Natural killer cell (primary cell): ENCODE measurements at regions not wholly inside any gene's neighbourhood (a gene's known extent, or its start where the extent isn't known, plus 50 kb on each side); places are given as distances from the start of the nearest gene placed in this dataset.

Experiments
- ATAC-seq, 3 donors: fragments of 150-1000 bp in 2 of 3; fragments of 200-7000 bp in 1 of 3; cut with Tn5 transposase; 1 replicate in 1 of 3; 2 replicates in 2 of 3; pipeline ENCODE4 v1.10.0; 2021; ENCODE audit warnings: mild to moderate bottlenecking in 2 of 3, moderate library complexity in 2 of 3
- DNase-seq, 2 donors: peaks; one replicate each; pipeline versions ENCODE4 v3.0.0 to v3.0.0-alpha.2; 2013 to 2021; ENCODE audit warnings: mixed read lengths in 1 of 2
- H3K27ac ChIP-seq: one replicate; pipeline ENCODE4 v1.5.1; 2013; ENCODE audit warnings: mild to moderate bottlenecking, low read length
- H3K27me3 ChIP-seq: one replicate; pipeline ENCODE4 v1.6.1; 2013; ENCODE audit warnings: low read length; ENCODE audit not compliant: control insufficient read depth, insufficient read depth
- H3K36me3 ChIP-seq: one replicate; pipeline ENCODE4 v1.6.1; 2013; ENCODE audit warnings: low read length; ENCODE audit not compliant: control insufficient read depth, insufficient read depth
- H3K4me1 ChIP-seq: one replicate; pipeline ENCODE4 v1.6.1; 2013; ENCODE audit warnings: low read length; ENCODE audit not compliant: control insufficient read depth, insufficient read depth
- H3K4me3 ChIP-seq: one replicate; pipeline ENCODE4 v1.5.1; 2013; ENCODE audit warnings: low read length
- H3K9me3 ChIP-seq: one replicate; pipeline ENCODE4 v1.6.1; 2013; ENCODE audit warnings: low read length; ENCODE audit not compliant: control insufficient read depth, insufficient read depth
- H3K27ac Mint-ChIP-seq, 2 donors: one replicate each; pipeline ENCODE4 v1.8.0; 2022; ENCODE audit warnings: mild to moderate bottlenecking in 2 of 2, mixed read lengths in 2 of 2, moderate library complexity in 1 of 2
- H3K27me3 Mint-ChIP-seq, 2 donors: one replicate each; pipeline ENCODE4 v1.8.0; 2022; ENCODE audit warnings: low read depth in 2 of 2, mixed read lengths in 2 of 2
- H3K36me3 Mint-ChIP-seq: one replicate; pipeline ENCODE4 v1.8.0; 2022; ENCODE audit warnings: mixed read lengths
- H3K4me1 Mint-ChIP-seq, 2 donors: one replicate each; pipeline ENCODE4 v1.8.0; 2022; ENCODE audit warnings: mixed read lengths in 2 of 2
- H3K4me3 Mint-ChIP-seq: one replicate; pipeline ENCODE4 v1.8.0; 2022; ENCODE audit warnings: mild to moderate bottlenecking, moderate library complexity, mixed read lengths
- H3K9me3 Mint-ChIP-seq, 2 donors: one replicate each; pipeline ENCODE4 v1.8.0; 2022; ENCODE audit warnings: mixed read lengths in 2 of 2
- WGBS: methylation state at CpG from one replicate; pipeline ENCODE4 v1.1.7; 2013; ENCODE audit warnings: missing lambda C conversion rate; ENCODE audit not compliant: insufficient coverage; 5-methylcytosine and 5-hydroxymethylcytosine counted together
- intact Hi-C: fragments of 100-400 bp; cut with micrococcal nuclease; formaldehyde crosslinking; loops from one replicate; pipeline ENCODE4 v1.14.2; 2022
- TF ChIP-seq, protein P1 (sequence below): fragments of 200-600 bp; IDR thresholded peaks from one replicate; pipeline ENCODE4 v1.8.0; 2022; ENCODE audit warnings: antibody characterized with exemption

DNA sequence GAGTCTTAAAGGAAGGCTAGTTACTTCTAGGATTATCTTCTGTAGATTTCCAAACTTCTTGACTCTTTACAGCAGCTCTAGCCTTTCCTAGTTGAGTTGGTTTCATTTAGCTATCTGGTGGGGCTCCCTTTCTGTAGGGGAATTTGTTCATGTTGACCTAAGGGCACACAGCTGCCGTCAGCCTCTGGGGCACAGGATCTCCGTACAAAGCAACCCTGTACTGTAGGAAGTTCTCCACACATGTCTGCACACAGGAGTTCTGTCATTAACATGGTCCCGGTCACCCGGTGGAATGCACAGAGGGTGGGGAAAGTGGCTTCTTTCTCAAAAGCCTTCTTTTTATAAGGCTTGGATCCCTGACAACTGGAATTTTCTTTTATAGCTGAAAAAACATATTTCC lies 88.7 kb upstream of the TNIK start:
- Histone ChIP-seq H3K27me3 (no peaks in the 10 kb centered on the region), H3K9me3 (no peaks in the 10 kb centered on the region), H3K36me3 (no peaks in the 10 kb centered on the region), H3K27ac (no peak overlapping the region), H3K4me3 (no peak overlapping the region), H3K4me1 (no peaks in the 10 kb centered on the region)
- TF ChIP-seq, protein P1, sequence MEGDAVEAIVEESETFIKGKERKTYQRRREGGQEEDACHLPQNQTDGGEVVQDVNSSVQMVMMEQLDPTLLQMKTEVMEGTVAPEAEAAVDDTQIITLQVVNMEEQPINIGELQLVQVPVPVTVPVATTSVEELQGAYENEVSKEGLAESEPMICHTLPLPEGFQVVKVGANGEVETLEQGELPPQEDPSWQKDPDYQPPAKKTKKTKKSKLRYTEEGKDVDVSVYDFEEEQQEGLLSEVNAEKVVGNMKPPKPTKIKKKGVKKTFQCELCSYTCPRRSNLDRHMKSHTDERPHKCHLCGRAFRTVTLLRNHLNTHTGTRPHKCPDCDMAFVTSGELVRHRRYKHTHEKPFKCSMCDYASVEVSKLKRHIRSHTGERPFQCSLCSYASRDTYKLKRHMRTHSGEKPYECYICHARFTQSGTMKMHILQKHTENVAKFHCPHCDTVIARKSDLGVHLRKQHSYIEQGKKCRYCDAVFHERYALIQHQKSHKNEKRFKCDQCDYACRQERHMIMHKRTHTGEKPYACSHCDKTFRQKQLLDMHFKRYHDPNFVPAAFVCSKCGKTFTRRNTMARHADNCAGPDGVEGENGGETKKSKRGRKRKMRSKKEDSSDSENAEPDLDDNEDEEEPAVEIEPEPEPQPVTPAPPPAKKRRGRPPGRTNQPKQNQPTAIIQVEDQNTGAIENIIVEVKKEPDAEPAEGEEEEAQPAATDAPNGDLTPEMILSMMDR: no peak
- DNase-seq (no peak), ATAC-seq (no peak)
- no peak overlapping the region for H3K27ac Mint-ChIP-seq
- no peaks in the 10 kb centered on the region for H3K27me3 Mint-ChIP-seq
- H3K36me3 Mint-ChIP-seq: no peaks in the 10 kb centered on the region
- intact Hi-C loops: no loop called here
- no peaks in the 10 kb centered on the region for H3K9me3 Mint-ChIP-seq
- H3K4me3 Mint-ChIP-seq: no peak overlapping the region
- H3K4me1 Mint-ChIP-seq: no peaks in the 10 kb centered on the region
- 98% methylated on average over 4 of the region's 4 CpGs for WGBS

DNA sequence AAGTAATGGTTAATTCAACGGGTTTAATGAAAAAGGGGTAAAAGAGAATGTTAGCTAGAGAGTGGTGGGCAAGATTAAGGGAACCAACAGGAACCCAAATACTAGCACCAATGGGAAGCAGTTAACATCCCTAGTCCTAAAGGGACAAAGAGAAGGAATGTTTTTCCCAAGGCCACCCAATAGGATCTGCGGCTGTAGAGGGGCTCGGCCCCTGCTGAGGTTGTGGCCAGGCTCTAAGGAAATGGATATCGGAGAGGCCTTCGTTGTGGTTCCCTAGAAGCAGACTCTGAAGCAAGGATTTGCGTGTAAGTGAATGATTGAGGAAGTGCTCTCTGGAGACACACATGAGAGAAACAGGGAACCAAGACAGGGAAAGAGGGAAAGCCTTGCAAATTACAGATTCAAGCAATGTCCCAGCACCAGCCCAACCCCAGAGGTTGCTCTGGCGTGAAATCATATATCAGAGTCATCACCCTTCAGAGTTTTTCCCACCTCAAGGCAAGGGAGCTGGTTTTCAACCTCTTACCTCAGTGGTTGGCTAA lies 83.6 kb upstream of the TNIK start:
- no peak for ATAC-seq
- intact Hi-C loops: no loop called here
- Histone ChIP-seq H3K36me3 (no peaks in the 10 kb centered on the region), H3K27me3 (no peaks in the 10 kb centered on the region), H3K4me1 (no peaks in the 10 kb centered on the region), H3K4me3 (no peak overlapping the region), H3K9me3 (no peaks in the 10 kb centered on the region), H3K27ac (no peak overlapping the region)
- Mint-ChIP-seq H3K27ac (no peak overlapping the region), H3K27me3 (no peaks in the 10 kb centered on the region), H3K9me3 (no peaks in the 10 kb centered on the region), H3K36me3 (no peaks in the 10 kb centered on the region), H3K4me3 (no peak overlapping the region), H3K4me1 (no peaks in the 10 kb centered on the region)
- 92% methylated on average over 7 of the region's 7 CpGs for WGBS
- TF ChIP-seq, protein P1: no peak
- no peak for DNase-seq

DNA sequence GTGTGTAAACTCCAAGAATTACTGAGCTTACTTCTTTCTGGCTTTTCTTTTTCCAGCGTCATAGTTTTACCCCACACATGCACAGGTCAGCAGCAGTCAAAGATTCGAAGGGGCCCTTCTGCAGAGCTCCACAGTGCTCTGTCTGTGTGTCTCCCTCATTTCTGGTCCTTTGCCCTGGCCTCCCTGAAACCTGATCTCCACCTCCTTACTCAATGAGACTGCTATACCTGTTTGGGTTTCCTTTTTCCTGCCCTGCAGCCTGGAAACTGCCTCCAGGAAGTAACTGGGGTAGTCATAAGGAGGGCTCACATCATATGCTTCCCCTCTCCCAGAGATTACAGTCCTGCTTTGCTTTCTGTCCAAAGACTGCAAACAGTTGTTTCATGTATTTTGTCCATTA lies 82.8 kb upstream of the TNIK start:
- no peak overlapping the region for H3K4me3 ChIP-seq
- H3K27me3 Mint-ChIP-seq: no peaks in the 10 kb centered on the region
- H3K36me3 Mint-ChIP-seq: no peaks in the 10 kb centered on the region
- DNase-seq (no peak), ATAC-seq (no peak)
- H3K27me3 ChIP-seq: no peaks in the 10 kb centered on the region
- no peak overlapping the region for H3K27ac ChIP-seq
- TF ChIP-seq, protein P1: no peak
- H3K4me3 Mint-ChIP-seq: no peak overlapping the region
- no peaks in the 10 kb centered on the region for H3K4me1 Mint-ChIP-seq
- no peaks in the 10 kb centered on the region for H3K9me3 Mint-ChIP-seq
- intact Hi-C loops: no loop called here
- no peaks in the 10 kb centered on the region for H3K36me3 ChIP-seq
- 82% methylated on average over 2 of the region's 2 CpGs for WGBS
- H3K4me1 ChIP-seq: no peaks in the 10 kb centered on the region
- H3K27ac Mint-ChIP-seq: no peak overlapping the region
- H3K9me3 ChIP-seq: no peaks in the 10 kb centered on the region

DNA sequence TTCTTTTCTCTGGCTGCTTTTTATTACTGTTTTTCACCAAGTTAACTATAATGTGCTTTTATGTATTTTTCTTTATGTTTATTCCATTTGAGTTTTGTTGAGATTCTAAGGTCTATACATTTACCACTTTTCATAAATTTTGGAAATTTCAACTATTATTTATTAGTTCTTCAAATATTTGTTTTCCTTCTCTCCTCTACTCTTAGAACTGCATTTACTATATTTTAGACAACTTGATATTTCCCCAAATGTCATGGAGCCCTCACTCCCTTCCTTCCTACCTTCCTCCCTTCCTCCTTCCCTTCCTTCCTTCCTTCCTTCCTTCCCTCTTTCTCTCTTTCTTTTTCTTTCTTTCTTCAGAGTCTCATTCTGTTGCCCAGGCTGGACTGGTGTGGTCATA lies 81.4 kb upstream of the TNIK start:
- intact Hi-C loops: no loop called here
- Histone ChIP-seq H3K27ac (no peak overlapping the region), H3K4me3 (no peak overlapping the region), H3K27me3 (no peaks in the 10 kb centered on the region), H3K36me3 (no peaks in the 10 kb centered on the region), H3K4me1 (no peaks in the 10 kb centered on the region), H3K9me3 (no peaks in the 10 kb centered on the region)
- DNase-seq: no peak
- H3K4me1 Mint-ChIP-seq: no peaks in the 10 kb centered on the region
- TF ChIP-seq, protein P1: no peak
- H3K4me3 Mint-ChIP-seq: no peak overlapping the region
- no peak for ATAC-seq
- H3K27me3 Mint-ChIP-seq: no peaks in the 10 kb centered on the region
- no peaks in the 10 kb centered on the region for H3K9me3 Mint-ChIP-seq
- H3K27ac Mint-ChIP-seq: no peak overlapping the region
- no peaks in the 10 kb centered on the region for H3K36me3 Mint-ChIP-seq
